Endothelial cell of umbilical vein (primary cell): ENCODE measurements at regions not wholly inside any gene's neighbourhood (a gene's known extent, or its start where the extent isn't known, plus 50 kb on each side); places are given as distances from the start of the nearest gene placed in this dataset.

ENCODE experiments used
- BruUV-seq: library from RNA; stranded (reverse); fragments of 400-500 nt; replicated peaks from 2 replicates; lab custom pipeline; 2021; lab: Mats Ljungman, UMichigan
- CTCF ChIA-PET: fragments of 300-600, 350-600 bp; sonication (Branson Sonifier 250); formaldehyde crosslinking; loops from one replicate; lab custom pipeline; 2021; ENCODE audit warnings: antibody characterized with exemption, inconsistent platforms; lab: Charles Lee
- POLR2A ChIA-PET: fragments of 300-600, 350-600 bp; sonication (Branson Sonifier 250); formaldehyde crosslinking; loops from one replicate; lab custom pipeline; 2021; ENCODE audit warnings: antibody characterized with exemption, inconsistent platforms; lab: Charles Lee
- DNase-seq: peaks from one replicate; pipeline ENCODE4 v3.0.0-alpha.2; 2011; ENCODE audit warnings: low read depth, low spot score
- FAIRE-seq: peaks from 2 replicates; lab custom pipeline; 2011; peaks lifted over from hg19 to GRCh38; lab: Jason Lieb, UNC
- H2AFZ ChIP-seq: 2 replicates; pipeline ENCODE4 v1.6.0; 2012; ENCODE audit warnings: low read depth, low read length, control low read depth, inconsistent platforms
- H3K27ac ChIP-seq: 2 replicates; pipeline ENCODE4 v1.5.1; 2011; ENCODE audit warnings: low read depth, mild to moderate bottlenecking, control low read depth, low read length, moderate library complexity; ENCODE audit not compliant: insufficient read depth
- H3K27me3 ChIP-seq, 2 experiments: 2 replicates each; pipeline versions ENCODE4 v1.6.0 to v1.6.1; 2011; ENCODE audit warnings: low read length in 2 of 2, mixed read lengths in 1 of 2; ENCODE audit not compliant: control insufficient read depth in 2 of 2, insufficient read depth in 2 of 2
- H3K36me3 ChIP-seq, 2 experiments: 2 replicates in 1 of 2; 3 replicates in 1 of 2; pipeline ENCODE4 v1.5.1; 2011; ENCODE audit warnings: low read length in 2 of 2, mild to moderate bottlenecking in 1 of 2, moderate library complexity in 1 of 2; ENCODE audit not compliant: control insufficient read depth in 2 of 2, insufficient read depth in 2 of 2; ENCODE audit errors: extremely low read depth in 1 of 2
- H3K4me1 ChIP-seq: 3 replicates; pipeline ENCODE4 v1.5.1; 2011; ENCODE audit warnings: mild to moderate bottlenecking, low read length; ENCODE audit not compliant: control insufficient read depth, insufficient read depth; ENCODE audit errors: extremely low read depth
- H3K4me2 ChIP-seq: 2 replicates; pipeline ENCODE4 v1.6.1; 2011; ENCODE audit warnings: low read length, control low read depth, mixed read lengths; ENCODE audit not compliant: insufficient read depth
- H3K4me3 ChIP-seq, 3 experiments: fragments of 200-600 bp in 1 of 3; sonication (generic), shearing (Covaris generic) in 1 of 3; replicated peaks in 1 of 3; 2 replicates each; pipeline ENCODE4 v1.5.1; 2011 to 2016; ENCODE audit warnings: control low read depth in 3 of 3, low read length in 3 of 3, mild to moderate bottlenecking in 2 of 3, inconsistent platforms in 1 of 3, low read depth in 1 of 3, moderate library complexity in 1 of 3; ENCODE audit not compliant: insufficient read depth in 1 of 3
- H3K79me2 ChIP-seq: 2 replicates; pipeline ENCODE4 v1.6.0; 2012; ENCODE audit warnings: low read length, inconsistent platforms; ENCODE audit not compliant: control insufficient read depth, insufficient read depth
- H3K9ac ChIP-seq: replicated peaks from 2 replicates; pipeline ENCODE3; 2011; ENCODE audit warnings: low read length, control low read depth; ENCODE audit not compliant: insufficient read depth; ENCODE audit errors: extremely low read depth
- H3K9me1 ChIP-seq: replicated peaks from 3 replicates; pipeline ENCODE4 v1.6.0; 2011; ENCODE audit warnings: mild to moderate bottlenecking, low read length; ENCODE audit not compliant: control insufficient read depth, insufficient read depth; ENCODE audit errors: extremely low read depth
- H3K9me3 ChIP-seq: replicated peaks from 2 replicates; pipeline ENCODE4 v1.5.1; 2012; ENCODE audit warnings: low read length, inconsistent platforms; ENCODE audit not compliant: control insufficient read depth, insufficient read depth
- H4K20me1 ChIP-seq: replicated peaks from 2 replicates; pipeline ENCODE3; 2011; ENCODE audit warnings: mild to moderate bottlenecking, low read length; ENCODE audit not compliant: control insufficient read depth, insufficient read depth; ENCODE audit errors: extremely low read depth
- EZH2 ChIP-seq: IDR thresholded peaks from 2 replicates; pipeline ENCODE4 v1.6.1; 2012; ENCODE audit warnings: borderline replicate concordance, low read depth, mild to moderate bottlenecking, moderate library complexity, low read length, inconsistent platforms; ENCODE audit not compliant: severe bottlenecking
- FOS ChIP-seq: IDR thresholded peaks from 2 replicates; pipeline ENCODE4 v1.6.1; 2011; ENCODE audit warnings: mild to moderate bottlenecking, low read length, moderate library complexity, borderline replicate concordance; ENCODE audit not compliant: insufficient read depth
- GATA2 ChIP-seq: IDR thresholded peaks from 2 replicates; pipeline ENCODE4 v1.7.0; 2011; ENCODE audit warnings: low read depth, mild to moderate bottlenecking, moderate library complexity, mixed read lengths, low read length; ENCODE audit not compliant: insufficient read length, insufficient read depth
- JUN ChIP-seq: IDR thresholded peaks from 2 replicates; pipeline ENCODE4 v1.6.1; 2011; ENCODE audit warnings: borderline replicate concordance, low read depth; ENCODE audit not compliant: insufficient read length, insufficient read depth
- MAX ChIP-seq: IDR thresholded peaks from 2 replicates; pipeline ENCODE4 v1.6.1; 2011; ENCODE audit not compliant: insufficient read depth, insufficient read length
- MYC ChIP-seq: IDR thresholded peaks from one replicate; pipeline ENCODE4 v1.6.1; 2011; ENCODE audit warnings: mild to moderate bottlenecking, low read depth, low read length
- POLR2A ChIP-seq: IDR thresholded peaks from 2 replicates; pipeline ENCODE4 v1.6.1; 2012; ENCODE audit warnings: low read depth, mild to moderate bottlenecking, control low read depth, low read length
- POLR2AphosphoS5 ChIP-seq: IDR thresholded peaks from 2 replicates; pipeline ENCODE4 v1.6.1; 2012; ENCODE audit warnings: low read depth, mild to moderate bottlenecking, control low read depth, low read length, moderate library complexity; ENCODE audit not compliant: insufficient read depth
- dilution Hi-C: fragments of 300-500 bp; cut with MboI; formaldehyde crosslinking; loops from one replicate; pipeline ENCODE4 v1.15.0; 2019; ENCODE audit warnings: low sequenced_read_pairs; ENCODE audit not compliant: extremely low pct_ligation_motif_present
- intact Hi-C: fragments of 100-400 bp; cut with micrococcal nuclease; formaldehyde crosslinking; loops from one replicate; pipeline ENCODE4 v1.10.0; 2022
- TF ChIP-seq, protein P1 (sequence below), 2 donors: IDR thresholded peaks; 1 replicate in 1 of 2; 2 replicates in 1 of 2; pipeline ENCODE4 v1.5.1; 2011; ENCODE audit warnings: low read length in 2 of 2, mild to moderate bottlenecking in 2 of 2, moderate library complexity in 2 of 2, control low read depth in 1 of 2, inconsistent platforms in 1 of 2, low read depth in 1 of 2; ENCODE audit not compliant: insufficient read depth in 1 of 2; ENCODE audit errors: extremely low read depth in 1 of 2

DNA sequence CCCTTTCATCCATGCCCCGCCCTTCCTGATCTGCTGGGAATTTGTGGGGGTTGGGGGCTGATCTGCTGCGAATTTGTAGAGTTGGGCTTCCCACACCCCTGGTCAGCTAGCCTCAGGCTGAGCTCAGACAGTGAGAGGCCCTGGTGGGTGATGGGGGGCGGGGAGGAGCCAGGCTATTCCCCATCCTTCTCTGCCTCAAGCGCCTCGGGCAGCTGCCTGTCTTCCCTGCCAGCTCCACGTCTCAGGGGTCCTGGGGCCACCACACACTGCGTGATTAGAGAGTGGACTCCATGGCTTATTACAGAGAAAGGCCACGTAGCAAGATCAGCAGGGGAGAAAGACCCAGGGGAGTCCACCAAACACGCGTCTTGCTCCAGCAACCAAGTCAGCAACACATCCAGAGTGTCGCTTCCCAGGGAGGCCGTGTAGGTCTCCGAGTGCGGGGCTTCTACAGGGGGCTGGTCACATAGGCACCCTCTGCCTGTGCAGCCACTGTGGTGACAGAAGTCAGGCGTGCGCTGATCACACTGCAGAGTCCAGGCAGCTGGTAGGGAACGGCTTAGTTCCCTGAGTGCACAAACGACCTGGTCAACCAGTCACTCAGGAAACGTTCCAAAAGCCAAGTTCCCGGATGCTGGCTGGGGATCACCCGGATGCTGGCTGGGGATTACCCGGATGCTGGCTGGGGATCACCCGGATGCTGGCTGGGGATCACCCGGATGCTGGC is 254.4 kb upstream of the SFSWAP start:
- dilution Hi-C loops, result no loop called here
- no TSS peak for BruUV-seq
- H3K9ac ChIP-seq, result no peak overlapping the region
- FAIRE-seq (no peak), DNase-seq (no peak)
- H4K20me1 ChIP-seq, result no peaks in the 10 kb centered on the region
- ChIA-PET POLR2A (no interaction called here), CTCF (no interaction called here)
- no peaks in the 10 kb centered on the region for H3K27me3 ChIP-seq
- no peaks in the 10 kb centered on the region for H3K9me1 ChIP-seq
- H3K4me1 ChIP-seq, result no peaks in the 10 kb centered on the region
- H3K4me3 ChIP-seq, result no peak overlapping the region
- no peak overlapping the region for H3K4me2 ChIP-seq
- H3K79me2 ChIP-seq, result no peaks in the 10 kb centered on the region
- H2AFZ ChIP-seq, result no peak overlapping the region
- H3K9me3 ChIP-seq, result no peaks in the 10 kb centered on the region
- no peaks in the 10 kb centered on the region for H3K36me3 ChIP-seq
- intact Hi-C loops, result no loop called here
- TF ChIP-seq EZH2 (no peak), JUN (no peak), GATA2 (no peak), POLR2A (no peak), MAX (no peak), MYC (no peak)
- no peak overlapping the region for H3K27ac ChIP-seq

DNA sequence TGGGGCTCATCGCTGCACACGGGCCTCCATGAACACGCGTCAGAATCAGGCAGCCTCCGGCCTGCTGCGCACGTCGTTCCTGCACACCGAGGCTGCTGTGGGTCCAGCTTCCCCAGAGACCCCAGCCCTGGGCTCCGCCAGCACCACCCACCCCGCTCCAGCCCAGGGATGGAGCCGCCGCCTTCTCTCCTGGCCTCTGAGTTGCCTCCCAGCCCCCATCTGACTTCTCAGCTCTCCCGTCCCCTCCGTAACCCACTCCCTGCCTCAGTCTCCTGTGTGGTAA is 253.9 kb upstream of the SFSWAP start:
- Histone ChIP-seq H3K9me3 (no peaks in the 10 kb centered on the region), H3K79me2 (no peaks in the 10 kb centered on the region), H3K27ac (no peak overlapping the region), H3K4me1 (no peaks in the 10 kb centered on the region), H3K9ac (no peak overlapping the region), H2AFZ (no peak overlapping the region), H4K20me1 (no peaks in the 10 kb centered on the region), H3K4me2 (no peak overlapping the region), H3K9me1 (no peaks in the 10 kb centered on the region), H3K27me3 (no peaks in the 10 kb centered on the region), H3K4me3 (no peak overlapping the region), H3K36me3 (no peaks in the 10 kb centered on the region)
- FAIRE-seq (no peak), DNase-seq (no peak)
- intact Hi-C loops (no loop called here), dilution Hi-C loops (no loop called here)
- no TSS peak for BruUV-seq
- ChIA-PET CTCF (no interaction called here), POLR2A (no interaction called here)
- TF ChIP-seq, protein P1, sequence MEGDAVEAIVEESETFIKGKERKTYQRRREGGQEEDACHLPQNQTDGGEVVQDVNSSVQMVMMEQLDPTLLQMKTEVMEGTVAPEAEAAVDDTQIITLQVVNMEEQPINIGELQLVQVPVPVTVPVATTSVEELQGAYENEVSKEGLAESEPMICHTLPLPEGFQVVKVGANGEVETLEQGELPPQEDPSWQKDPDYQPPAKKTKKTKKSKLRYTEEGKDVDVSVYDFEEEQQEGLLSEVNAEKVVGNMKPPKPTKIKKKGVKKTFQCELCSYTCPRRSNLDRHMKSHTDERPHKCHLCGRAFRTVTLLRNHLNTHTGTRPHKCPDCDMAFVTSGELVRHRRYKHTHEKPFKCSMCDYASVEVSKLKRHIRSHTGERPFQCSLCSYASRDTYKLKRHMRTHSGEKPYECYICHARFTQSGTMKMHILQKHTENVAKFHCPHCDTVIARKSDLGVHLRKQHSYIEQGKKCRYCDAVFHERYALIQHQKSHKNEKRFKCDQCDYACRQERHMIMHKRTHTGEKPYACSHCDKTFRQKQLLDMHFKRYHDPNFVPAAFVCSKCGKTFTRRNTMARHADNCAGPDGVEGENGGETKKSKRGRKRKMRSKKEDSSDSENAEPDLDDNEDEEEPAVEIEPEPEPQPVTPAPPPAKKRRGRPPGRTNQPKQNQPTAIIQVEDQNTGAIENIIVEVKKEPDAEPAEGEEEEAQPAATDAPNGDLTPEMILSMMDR (IDR thresholded peaks at IDR 0.05; ENCODE audit: extremely low read depth in 1 of 2, insufficient read depth in 1 of 2, low read depth in 1 of 2, low read length in 2 of 2), result no peak
- TF ChIP-seq MYC (no peak), JUN (no peak), FOS (no peak), POLR2A (no peak), GATA2 (no peak), EZH2 (no peak), MAX (no peak), POLR2AphosphoS5 (no peak)
